GM23248 (cell line): ENCODE measurements at regions not wholly inside any gene's neighbourhood (a gene's known extent, or its start where the extent isn't known, plus 50 kb on each side); places are given as distances from the start of the nearest gene placed in this dataset.

Source experiments
- EZH2 ChIP-seq: fragments of 200-600 bp; sonication (generic); IDR thresholded peaks from 2 replicates; pipeline ENCODE4 v1.6.1; 2018; ENCODE audit warnings: antibody characterized with exemption, mild to moderate bottlenecking; ENCODE audit not compliant: insufficient read depth, poor library complexity, severe bottlenecking
- EZH2phosphoT487 ChIP-seq: fragments of 200-600 bp; sonication (generic); IDR thresholded peaks from 2 replicates; pipeline ENCODE4 v1.6.1; 2018; ENCODE audit warnings: antibody characterized with exemption, moderate library complexity, mild to moderate bottlenecking, low read depth; ENCODE audit not compliant: insufficient read depth

DNA sequence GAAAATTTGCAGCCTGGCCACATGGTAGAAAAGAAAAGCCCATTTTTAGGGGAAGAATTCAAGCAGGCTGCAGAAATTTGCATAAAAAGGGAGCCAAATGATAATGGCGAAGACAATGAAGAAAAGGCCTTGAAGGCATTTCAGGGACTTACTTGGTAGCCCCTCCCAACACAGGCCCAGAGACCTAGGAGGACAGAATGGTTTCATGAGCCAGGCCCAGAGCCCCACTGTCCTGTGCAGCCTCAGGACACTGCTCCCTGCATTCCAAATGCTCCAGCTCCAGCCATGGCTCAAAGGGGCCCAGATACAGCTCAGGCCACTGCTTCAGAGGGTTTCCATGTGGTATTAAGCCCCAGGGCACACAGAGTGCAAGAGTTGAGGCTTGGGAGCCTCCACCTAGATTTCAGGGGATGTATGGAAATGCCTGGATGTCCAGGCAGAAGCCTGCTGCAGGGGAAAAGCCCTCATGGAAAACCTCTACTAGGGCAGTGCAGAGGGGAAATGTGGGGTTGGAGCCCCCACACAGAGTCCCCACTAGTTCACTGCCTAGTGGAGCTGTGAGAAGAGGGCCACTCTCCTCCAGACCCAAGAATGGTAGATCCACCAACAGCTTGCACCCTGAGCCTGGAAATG is 271.7 kb upstream of the KLF3 start:
- no peak for TF ChIP-seq EZH2phosphoT487
- TF ChIP-seq EZH2: no peak
